Panc1 (cell line): ENCODE measurements at regions not wholly inside any gene's neighbourhood (a gene's known extent, or its start where the extent isn't known, plus 50 kb on each side); places are given as distances from the start of the nearest gene placed in this dataset.

Experiments
- ATAC-seq: fragments of 200-7000 bp; cut with Tn5 transposase; 2 replicates; pipeline ENCODE4 v1.9.1; 2020; ENCODE audit warnings: mild to moderate bottlenecking, moderate library complexity
- BruUV-seq: library from RNA; stranded (reverse); fragments of 400-500 nt; replicated peaks from 2 replicates; lab custom pipeline; 2021; lab: Mats Ljungman, UMichigan
- CTCF ChIA-PET: fragments of 300-600 bp; sonication (Branson Sonifier 250); formaldehyde crosslinking; loops from one replicate; lab custom pipeline; 2022; ENCODE audit warnings: antibody characterized with exemption; lab: Charles Lee
- POLR2A ChIA-PET: fragments of 300-600 bp; sonication (Branson Sonifier 250); formaldehyde crosslinking; loops from one replicate; lab custom pipeline; 2022; ENCODE audit warnings: antibody characterized with exemption; lab: Charles Lee
- DNase-seq: peaks from one replicate; pipeline ENCODE4 v3.0.0-alpha.2; 2010; ENCODE audit warnings: low read depth, low spot score
- H3K27ac ChIP-seq: 2 replicates; pipeline ENCODE4 v1.5.1; 2011; ENCODE audit warnings: mild to moderate bottlenecking, low read length, inconsistent platforms
- H3K27me3 ChIP-seq: fragments of 200-500 bp; sonication (Bioruptor generic); 2 replicates; pipeline ENCODE4 v1.6.0; 2014; ENCODE audit warnings: low read length, inconsistent platforms; ENCODE audit not compliant: control insufficient read depth, insufficient read depth
- H3K36me3 ChIP-seq: fragments of 200-500 bp; sonication (Bioruptor generic); 2 replicates; pipeline ENCODE4 v1.5.1; 2014; ENCODE audit warnings: inconsistent platforms, mild to moderate bottlenecking, low read length, moderate library complexity; ENCODE audit not compliant: control insufficient read depth, insufficient read depth
- H3K4me1 ChIP-seq: 2 replicates; pipeline ENCODE4 v1.5.1; 2011; ENCODE audit warnings: inconsistent platforms, mild to moderate bottlenecking, low read length, moderate library complexity; ENCODE audit not compliant: control insufficient read depth, insufficient read depth
- H3K4me3 ChIP-seq, 2 experiments: 2 replicates each; pipeline ENCODE4 v1.5.1; 2011 to 2012; ENCODE audit warnings: low read depth in 2 of 2, low read length in 2 of 2, mild to moderate bottlenecking in 2 of 2, inconsistent platforms in 1 of 2, moderate library complexity in 1 of 2
- H3K9me3 ChIP-seq: fragments of 200-500 bp; sonication (Bioruptor generic); 2 replicates; pipeline ENCODE4 v1.5.1; 2014; ENCODE audit warnings: low read depth, mild to moderate bottlenecking, inconsistent platforms, low read length, moderate library complexity; ENCODE audit not compliant: control insufficient read depth, insufficient read depth
- CTCF ChIP-seq: fragments of 450-650 bp; IDR thresholded peaks from 2 replicates; pipeline ENCODE4 v1.5.1; 2017; ENCODE audit warnings: mild to moderate bottlenecking
- POLR2AphosphoS5 ChIP-seq: IDR thresholded peaks from 2 replicates; pipeline ENCODE4 v1.6.1; 2012; ENCODE audit warnings: mild to moderate bottlenecking, low read depth, low read length, moderate library complexity
- REST ChIP-seq, 2 experiments: IDR thresholded peaks; 2 replicates each; pipeline ENCODE4 v1.6.1; 2011 to 2012; ENCODE audit warnings: low read depth in 2 of 2, control low read depth in 1 of 2, low read length in 1 of 2, mild to moderate bottlenecking in 1 of 2, moderate library complexity in 1 of 2; ENCODE audit not compliant: insufficient read depth in 1 of 2
- SIN3A ChIP-seq: IDR thresholded peaks from 2 replicates; pipeline ENCODE4 v1.6.1; 2012; ENCODE audit warnings: low read depth, mild to moderate bottlenecking, low read length, moderate library complexity, borderline replicate concordance; ENCODE audit not compliant: insufficient read depth
- TCF7L2 ChIP-seq: IDR thresholded peaks from 2 replicates; pipeline ENCODE4 v1.6.1; 2011; ENCODE audit warnings: mild to moderate bottlenecking, low read depth, low read length, inconsistent platforms
- in situ Hi-C: cut with HindIII; loops from 2 replicates; pipeline ENCODE4 v1.10.0; 2016; ENCODE audit warnings: low sequenced_read_pairs, low pct_unique_long_range_greater_than_20kb
- intact Hi-C: fragments of 100-400 bp; cut with micrococcal nuclease; formaldehyde crosslinking; loops from one replicate; pipeline ENCODE4 v1.10.0; 2022; ENCODE audit not compliant: unreplicated experiment

GRCh38 chr2:107215401-107216350, 329.7 kb upstream of the ST6GAL2 start:
- no peaks in the 10 kb centered on the region for H3K4me1 ChIP-seq
- CTCF ChIA-PET = no interaction called here
- DNase-seq = no peak
- BruUV-seq = no TSS peak
- intact Hi-C loops = no loop called here
- POLR2A ChIA-PET = no interaction called here
- no peak overlapping the region for H3K27ac ChIP-seq
- no peak overlapping the region for H3K4me3 ChIP-seq
- in situ Hi-C loops = no loop called here
- no peaks in the 10 kb centered on the region for H3K36me3 ChIP-seq
- no peaks in the 10 kb centered on the region for H3K9me3 ChIP-seq
- no peak for TF ChIP-seq CTCF
- TF ChIP-seq REST (IDR thresholded peaks at IDR 0.05; ENCODE audit: insufficient read depth in 1 of 2, low read depth in 2 of 2, low read length in 1 of 2) = no peak
- no peak for TF ChIP-seq POLR2AphosphoS5
- TF ChIP-seq SIN3A = no peak
- TF ChIP-seq TCF7L2 = no peak
- ATAC-seq = no peak
- no peaks in the 10 kb centered on the region for H3K27me3 ChIP-seq

- Histone ChIP-seq H3K27ac (no peak overlapping the region), H3K4me1 (no peaks in the 10 kb centered on the region), H3K9me3 (no peaks in the 10 kb centered on the region), H3K4me3 (no peak overlapping the region), H3K36me3 (no peaks in the 10 kb centered on the region), H3K27me3 (no peaks in the 10 kb centered on the region)
- ChIA-PET CTCF (no interaction called here), POLR2A (no interaction called here)
- BruUV-seq = no TSS peak
- TF ChIP-seq CTCF = no peak
- no peak for TF ChIP-seq TCF7L2
- no peak for TF ChIP-seq POLR2AphosphoS5
- no peak for TF ChIP-seq SIN3A
- TF ChIP-seq REST (IDR thresholded peaks at IDR 0.05; ENCODE audit: insufficient read depth in 1 of 2, low read depth in 2 of 2, low read length in 1 of 2) = no peak
- DNase-seq (no peak), ATAC-seq (no peak)
- intact Hi-C loops = no loop called here
- in situ Hi-C loops = no loop called here
Observed at GRCh38 chr2:107218208-107218607, 332.2 kb upstream of the ST6GAL2 start.
